Chondrocyte (in vitro differentiated cells): ENCODE measurements at regions not wholly inside any gene's neighbourhood (a gene's known extent, or its start where the extent isn't known, plus 50 kb on each side); places are given as distances from the start of the nearest gene placed in this dataset.

Experiments
- DNase-seq: peaks from one replicate; pipeline ENCODE4 v3.0.0; 2021; ENCODE audit warnings: mixed read lengths, low spot score
- H3K27ac Mint-ChIP-seq: one replicate; pipeline ENCODE4 v1.8.0; 2021; ENCODE audit warnings: mild to moderate bottlenecking, moderate library complexity, mixed read lengths; ENCODE audit not compliant: unreplicated experiment
- H3K27me3 Mint-ChIP-seq: 2 replicates; pipeline ENCODE4 v1.8.0; 2021; ENCODE audit warnings: low read depth, mixed read lengths
- H3K36me3 Mint-ChIP-seq: 2 replicates; pipeline ENCODE4 v1.8.0; 2021; ENCODE audit warnings: low read depth, mixed read lengths
- H3K4me1 Mint-ChIP-seq: 2 replicates; pipeline ENCODE4 v1.8.0; 2021; ENCODE audit warnings: low read depth, mild to moderate bottlenecking, mixed read lengths
- H3K4me3 Mint-ChIP-seq: one replicate; pipeline ENCODE4 v1.8.0; 2021; ENCODE audit warnings: mild to moderate bottlenecking, moderate library complexity, mixed read lengths; ENCODE audit not compliant: unreplicated experiment
- H3K9me3 Mint-ChIP-seq: 2 replicates; pipeline ENCODE4 v1.8.0; 2021; ENCODE audit warnings: low read depth, mixed read lengths
- CTCF ChIP-seq: fragments of 200-600 bp; sonication (generic); IDR thresholded peaks from 2 replicates; pipeline ENCODE4 v1.5.0; 2021; ENCODE audit warnings: antibody characterized with exemption, mild to moderate bottlenecking, moderate library complexity

DNA sequence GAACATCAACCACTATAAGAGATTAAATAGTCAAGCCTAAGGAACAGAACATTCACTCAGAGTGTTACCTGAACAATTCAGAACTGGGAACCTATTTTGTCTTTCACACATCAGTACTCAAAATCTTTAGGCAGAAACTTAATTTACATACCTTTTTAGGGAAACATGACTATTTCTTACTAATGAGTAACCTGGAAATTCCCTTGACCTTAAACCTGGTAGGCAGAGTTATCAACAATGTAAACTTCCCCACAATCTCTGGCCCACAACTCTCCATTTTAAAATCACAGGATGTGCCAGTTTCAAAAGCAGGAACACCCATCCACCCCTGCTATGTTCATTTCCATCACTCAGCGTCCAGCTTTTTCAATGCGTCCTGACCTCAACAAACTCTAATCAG, 132.9 kb upstream of the ANKFN1 start:
- no peak for DNase-seq
- no peak overlapping the region for H3K27ac Mint-ChIP-seq
- H3K27me3 Mint-ChIP-seq: peaks cover 8% of the 10 kb centered on the region
- no peak overlapping the region for H3K4me3 Mint-ChIP-seq
- no peaks in the 10 kb centered on the region for H3K36me3 Mint-ChIP-seq
- TF ChIP-seq CTCF: no peak
- H3K9me3 Mint-ChIP-seq: no peaks in the 10 kb centered on the region
- no peaks in the 10 kb centered on the region for H3K4me1 Mint-ChIP-seq

DNA sequence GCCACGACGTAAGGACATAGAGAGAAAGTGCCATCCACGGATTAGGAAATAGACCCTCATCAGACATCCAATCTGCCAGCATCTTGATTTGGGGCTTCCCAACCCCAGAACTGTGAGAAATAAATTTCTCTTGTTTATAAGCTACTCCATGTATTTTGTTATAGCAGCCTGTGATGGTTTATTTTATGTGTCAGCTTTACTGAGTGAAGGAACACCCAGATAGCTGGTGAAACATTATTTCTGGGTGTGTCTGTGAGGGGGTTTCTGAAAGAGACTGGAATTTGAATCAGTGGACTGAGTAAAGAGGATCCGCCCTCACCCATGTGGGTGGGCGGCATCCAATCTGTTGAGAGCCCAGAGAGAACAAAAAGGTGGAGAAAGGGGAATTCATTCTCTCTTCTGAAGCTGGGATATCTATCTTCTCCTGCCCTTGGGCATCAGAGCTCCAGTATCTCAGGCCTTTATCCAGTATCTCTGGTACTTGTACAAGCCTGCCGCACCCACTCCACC, 131.5 kb upstream of the ANKFN1 start:
- H3K9me3 Mint-ChIP-seq: no peaks in the 10 kb centered on the region
- no peak overlapping the region for H3K4me3 Mint-ChIP-seq
- no peak for TF ChIP-seq CTCF

DNA sequence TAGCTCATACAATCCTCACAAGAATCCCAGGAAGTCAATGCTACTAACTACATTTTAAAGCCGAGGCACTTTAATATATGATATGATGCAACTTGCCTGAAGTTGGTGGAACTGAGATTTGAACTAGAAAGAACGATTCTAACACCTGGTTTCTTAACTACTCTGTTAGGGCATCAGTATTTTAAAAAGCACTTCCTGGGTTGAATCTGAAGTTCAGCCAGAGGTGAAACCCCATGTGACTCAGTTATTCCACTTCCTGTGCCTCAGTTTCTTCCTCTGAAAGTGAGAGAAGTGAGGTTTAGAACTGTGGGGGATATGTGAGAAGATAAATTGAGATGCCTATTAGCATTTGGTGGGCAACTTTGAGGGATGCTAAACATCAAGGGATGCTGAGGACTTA, 129.4 kb upstream of the ANKFN1 start:
- no peak overlapping the region for H3K4me3 Mint-ChIP-seq
- H3K4me1 Mint-ChIP-seq: no peaks in the 10 kb centered on the region
- no peak for TF ChIP-seq CTCF
- no peaks in the 10 kb centered on the region for H3K36me3 Mint-ChIP-seq
- no peaks in the 10 kb centered on the region for H3K9me3 Mint-ChIP-seq
- no peaks in the 10 kb centered on the region for H3K27me3 Mint-ChIP-seq
- H3K27ac Mint-ChIP-seq: no peak overlapping the region
- no peak for DNase-seq

More for the DNA sequence above, 131.5 kb upstream of the ANKFN1 start:
- Mint-ChIP-seq H3K27me3 (peaks cover 5% of the 10 kb centered on the region), H3K36me3 (no peaks in the 10 kb centered on the region), H3K27ac (no peak overlapping the region), H3K4me1 (no peaks in the 10 kb centered on the region)
- no peak for DNase-seq

DNA sequence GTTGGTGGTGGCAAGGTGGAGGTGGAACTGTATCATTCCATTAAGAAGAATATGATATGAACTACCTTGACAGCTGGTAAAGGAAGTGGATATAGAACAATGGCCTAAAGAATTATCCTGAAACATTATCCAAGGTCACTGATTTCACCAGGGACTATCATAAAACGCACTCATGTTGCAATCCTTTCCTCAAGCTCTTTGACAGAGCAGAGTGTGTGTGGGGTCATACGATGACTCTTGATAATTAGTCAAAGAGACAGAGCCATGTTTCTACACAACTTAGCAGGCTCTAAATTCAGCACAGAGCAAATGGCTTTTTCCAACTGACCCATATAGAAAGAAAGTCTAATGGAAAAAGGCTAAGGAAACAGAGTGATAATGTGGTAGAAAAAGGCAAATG, 126.4 kb upstream of the ANKFN1 start:
- Mint-ChIP-seq H3K9me3 (no peaks in the 10 kb centered on the region), H3K27ac (no peak overlapping the region), H3K27me3 (peaks cover 4% of the 10 kb centered on the region), H3K36me3 (no peaks in the 10 kb centered on the region), H3K4me1 (no peaks in the 10 kb centered on the region), H3K4me3 (no peak overlapping the region)
- TF ChIP-seq CTCF: no peak
- DNase-seq: no peak

DNA sequence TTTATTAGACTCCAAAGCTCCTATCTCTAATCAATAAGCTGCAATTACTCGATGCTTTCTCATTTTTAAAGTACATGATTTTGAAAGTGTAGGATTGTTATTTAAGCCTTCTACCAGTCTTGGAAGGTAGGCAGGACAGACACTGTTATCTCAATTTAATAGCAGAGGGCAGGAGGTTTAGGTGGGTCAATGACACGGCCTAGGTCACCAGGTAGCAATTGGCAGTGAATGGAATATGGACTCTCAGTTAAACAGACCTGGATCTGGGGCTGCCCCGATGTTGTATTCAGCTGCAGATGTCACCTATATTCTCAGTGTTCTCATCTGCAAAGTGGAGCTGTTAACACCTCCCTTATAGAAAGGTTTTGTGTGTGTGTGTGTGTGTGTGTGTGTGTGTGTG, 124.4 kb upstream of the ANKFN1 start:
- no peak for TF ChIP-seq CTCF
- Mint-ChIP-seq H3K9me3 (no peaks in the 10 kb centered on the region), H3K27me3 (peaks cover 7% of the 10 kb centered on the region), H3K27ac (no peak overlapping the region), H3K4me1 (no peaks in the 10 kb centered on the region), H3K36me3 (no peaks in the 10 kb centered on the region), H3K4me3 (no peak overlapping the region)
- DNase-seq: no peak
